ENCODE measurements at regions not wholly inside any gene's neighbourhood (a gene's known extent, or its start where the extent isn't known, plus 50 kb on each side); places are given as distances from the start of the nearest gene placed in this dataset.

DNA sequence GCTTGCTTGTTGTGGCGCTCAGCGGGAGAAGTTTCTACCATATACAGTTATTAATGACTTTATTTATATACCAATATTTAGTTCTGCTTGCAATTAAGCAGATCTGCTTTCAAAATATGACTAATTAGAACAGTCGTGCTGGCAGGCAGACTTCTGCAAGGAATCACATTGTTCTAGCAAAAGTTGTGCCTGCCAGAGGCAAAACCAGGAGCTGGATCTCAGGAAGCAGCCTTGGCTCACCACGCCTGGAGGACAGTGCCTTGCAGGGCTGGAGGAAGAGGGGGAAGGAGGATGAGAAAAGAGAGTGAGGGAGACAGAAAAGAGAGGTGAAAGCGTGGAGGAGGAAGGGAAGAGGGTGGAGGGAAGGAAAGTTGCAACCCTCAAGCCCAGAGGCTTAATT is 160.3 kb downstream of the NUP210 start:
- no peak overlapping the region for H3K4me2 ChIP-seq (ENCODE audit: low read depth, low read length)
- no peak overlapping the region for H3K27ac ChIP-seq (ENCODE audit: insufficient read depth, low read length)
- no peak overlapping the region for H4K91ac ChIP-seq (ENCODE audit: insufficient read depth, low read depth, low read length)
- CTCF ChIA-PET: no interaction called here
- H3K9me3 ChIP-seq (ENCODE audit: control insufficient read depth, insufficient read depth, low read length): no peaks in the 10 kb centered on the region
- WGBS, 2 experiments (ENCODE audit: extremely low coverage in 2 of 2, insufficient read length in 1 of 2): 0% methylated on average over 2 of the region's 5 CpGs; no CpG with 5 or more reads in 1 of the 2 experiments
- no peaks in the 10 kb centered on the region for H3K79me1 ChIP-seq (ENCODE audit: low read depth in 1 of 2, low read length in 2 of 2)
- ATAC-seq (ENCODE audit: low read depth): no peak
- no peak overlapping the region for H3K14ac ChIP-seq (replicated peaks; ENCODE audit: low read depth, low read length)
- in situ Hi-C loops (cut with MboI; ENCODE audit: low sequenced_read_pairs) (no loop called here), intact Hi-C loops (cut with micrococcal nuclease) (no loop called here), dilution Hi-C loops (cut with HindIII; ENCODE audit: low sequenced_read_pairs, unreplicated experiment) (no loop called here)
- no peaks in the 10 kb centered on the region for H3K4me1 ChIP-seq (ENCODE audit: control insufficient read depth, insufficient read depth, low read length)
- H3K36me3 ChIP-seq (ENCODE audit: control insufficient read depth, insufficient read depth, low read length): no peaks in the 10 kb centered on the region
- no peak overlapping the region for H2AK5ac ChIP-seq (ENCODE audit: low read depth, low read length)
- no peak overlapping the region for H3K4ac ChIP-seq (ENCODE audit: low read depth, low read length)
- no peak overlapping the region for H2AK9ac ChIP-seq (replicated peaks; ENCODE audit: low read depth, low read length, poor library complexity)
- H3K27me3 ChIP-seq (ENCODE audit: control insufficient read depth, insufficient read depth, low read length): peaks cover 18% of the 10 kb centered on the region
- no peaks in the 10 kb centered on the region for H3K9me1 ChIP-seq (ENCODE audit: insufficient read depth, low read length)
- no peaks in the 10 kb centered on the region for H4K20me1 ChIP-seq (ENCODE audit: insufficient read depth, low read length)
- no peak overlapping the region for H4K8ac ChIP-seq (ENCODE audit: low read depth in 2 of 2, low read length in 2 of 2)
- no peak overlapping the region for H3K18ac ChIP-seq (ENCODE audit: low read depth, low read length)
- no peak overlapping the region for H3K56ac ChIP-seq (ENCODE audit: extremely low read depth, insufficient read depth, low read length)
- no peak for DNase-seq
- no TSS peak for BruUV-seq (replicated peaks)
- no peak overlapping the region for H4K5ac ChIP-seq (ENCODE audit: low read depth, low read length)
- POLR2A ChIA-PET (ENCODE audit: unreplicated experiment): no interaction called here
- no peak overlapping the region for H2BK120ac ChIP-seq (ENCODE audit: low read depth, low read length)
- H2AFZ ChIP-seq (replicated peaks; ENCODE audit: low read length, poor library complexity): no peak overlapping the region
- H2BK5ac ChIP-seq (ENCODE audit: low read depth, low read length, poor library complexity, severe bottlenecking): no peak overlapping the region
- TF ChIP-seq, protein P1, sequence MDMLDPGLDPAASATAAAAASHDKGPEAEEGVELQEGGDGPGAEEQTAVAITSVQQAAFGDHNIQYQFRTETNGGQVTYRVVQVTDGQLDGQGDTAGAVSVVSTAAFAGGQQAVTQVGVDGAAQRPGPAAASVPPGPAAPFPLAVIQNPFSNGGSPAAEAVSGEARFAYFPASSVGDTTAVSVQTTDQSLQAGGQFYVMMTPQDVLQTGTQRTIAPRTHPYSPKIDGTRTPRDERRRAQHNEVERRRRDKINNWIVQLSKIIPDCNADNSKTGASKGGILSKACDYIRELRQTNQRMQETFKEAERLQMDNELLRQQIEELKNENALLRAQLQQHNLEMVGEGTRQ (IDR thresholded peaks at IDR 0.05; ENCODE audit: low read depth, low read length): no peak
- TF ChIP-seq, protein P2, sequence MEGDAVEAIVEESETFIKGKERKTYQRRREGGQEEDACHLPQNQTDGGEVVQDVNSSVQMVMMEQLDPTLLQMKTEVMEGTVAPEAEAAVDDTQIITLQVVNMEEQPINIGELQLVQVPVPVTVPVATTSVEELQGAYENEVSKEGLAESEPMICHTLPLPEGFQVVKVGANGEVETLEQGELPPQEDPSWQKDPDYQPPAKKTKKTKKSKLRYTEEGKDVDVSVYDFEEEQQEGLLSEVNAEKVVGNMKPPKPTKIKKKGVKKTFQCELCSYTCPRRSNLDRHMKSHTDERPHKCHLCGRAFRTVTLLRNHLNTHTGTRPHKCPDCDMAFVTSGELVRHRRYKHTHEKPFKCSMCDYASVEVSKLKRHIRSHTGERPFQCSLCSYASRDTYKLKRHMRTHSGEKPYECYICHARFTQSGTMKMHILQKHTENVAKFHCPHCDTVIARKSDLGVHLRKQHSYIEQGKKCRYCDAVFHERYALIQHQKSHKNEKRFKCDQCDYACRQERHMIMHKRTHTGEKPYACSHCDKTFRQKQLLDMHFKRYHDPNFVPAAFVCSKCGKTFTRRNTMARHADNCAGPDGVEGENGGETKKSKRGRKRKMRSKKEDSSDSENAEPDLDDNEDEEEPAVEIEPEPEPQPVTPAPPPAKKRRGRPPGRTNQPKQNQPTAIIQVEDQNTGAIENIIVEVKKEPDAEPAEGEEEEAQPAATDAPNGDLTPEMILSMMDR (conservative IDR thresholded peaks at IDR 0.05; ENCODE audit: low read depth, low read length): no peak
- TF ChIP-seq RCOR1 (IDR thresholded peaks at IDR 0.05; ENCODE audit: insufficient replicate concordance, low read length): no peak
- no peak for TF ChIP-seq MAFK (IDR thresholded peaks at IDR 0.05; ENCODE audit: low read depth, low read length)
- TF ChIP-seq, protein P3, sequence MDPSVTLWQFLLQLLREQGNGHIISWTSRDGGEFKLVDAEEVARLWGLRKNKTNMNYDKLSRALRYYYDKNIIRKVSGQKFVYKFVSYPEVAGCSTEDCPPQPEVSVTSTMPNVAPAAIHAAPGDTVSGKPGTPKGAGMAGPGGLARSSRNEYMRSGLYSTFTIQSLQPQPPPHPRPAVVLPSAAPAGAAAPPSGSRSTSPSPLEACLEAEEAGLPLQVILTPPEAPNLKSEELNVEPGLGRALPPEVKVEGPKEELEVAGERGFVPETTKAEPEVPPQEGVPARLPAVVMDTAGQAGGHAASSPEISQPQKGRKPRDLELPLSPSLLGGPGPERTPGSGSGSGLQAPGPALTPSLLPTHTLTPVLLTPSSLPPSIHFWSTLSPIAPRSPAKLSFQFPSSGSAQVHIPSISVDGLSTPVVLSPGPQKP (IDR thresholded peaks at IDR 0.05; ENCODE audit: borderline replicate concordance, low read depth, low read length): no peak
- TF ChIP-seq RAD21 (IDR thresholded peaks at IDR 0.05; ENCODE audit: low read length): no peak
- TF ChIP-seq MXI1 (IDR thresholded peaks at IDR 0.05; ENCODE audit: borderline replicate concordance, low read depth, low read length): no peak
- no peak for TF ChIP-seq FOS (IDR thresholded peaks at IDR 0.05; ENCODE audit: low read depth, low read length)
- TF ChIP-seq SMC3 (IDR thresholded peaks at IDR 0.05; ENCODE audit: low read depth, low read length): no peak
- H2BK15ac ChIP-seq (ENCODE audit: low read depth, low read length): no peak overlapping the region
- H3K4me3 ChIP-seq (ENCODE audit: insufficient read depth, low read depth, low read length): no peak overlapping the region
- no peak overlapping the region for H3K9ac ChIP-seq (ENCODE audit: low read depth, low read length)
- no peak overlapping the region for H3K23ac ChIP-seq (ENCODE audit: low read depth, low read length)
- H2BK20ac ChIP-seq (ENCODE audit: low read depth, low read length): no peak overlapping the region
